ENCODE measurements at regions not wholly inside any gene's neighbourhood (a gene's known extent, or its start where the extent isn't known, plus 50 kb on each side); places are given as distances from the start of the nearest gene placed in this dataset.

DNA sequence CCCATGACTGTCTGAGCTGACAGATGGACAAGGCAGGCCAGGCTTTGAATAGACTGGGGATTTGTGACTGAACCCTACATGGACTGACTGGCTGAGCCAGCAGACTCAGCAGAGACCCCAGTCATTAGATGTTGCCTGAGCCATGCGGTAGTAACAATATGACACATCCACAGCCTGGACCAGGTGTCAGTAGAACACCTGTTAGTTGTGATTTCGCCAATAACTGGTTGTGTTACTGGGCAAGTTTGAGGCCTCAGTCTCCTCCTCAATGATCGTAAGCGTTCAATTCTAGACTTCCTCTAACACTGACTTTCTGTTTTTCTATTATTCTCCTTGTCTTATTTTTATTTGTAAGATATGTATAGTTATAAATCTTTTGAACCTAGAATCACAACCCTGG is 311.9 kb upstream of the MAP3K7 start:
- TF ChIP-seq NPAS2 (CRISPR knock-in tag; IDR thresholded peaks at IDR 0.05; ENCODE audit: borderline replicate concordance) (no peak), HDAC2 (IDR thresholded peaks at IDR 0.05) (no peak)
